ENCODE measurements at regions not wholly inside any gene's neighbourhood (a gene's known extent, or its start where the extent isn't known, plus 50 kb on each side); places are given as distances from the start of the nearest gene placed in this dataset.
"Not testable (repeated sequence)": the region's sequence is repeated elsewhere in the genome, so short reads cannot be mapped to it uniquely, and the experiment has no call there.

DNA sequence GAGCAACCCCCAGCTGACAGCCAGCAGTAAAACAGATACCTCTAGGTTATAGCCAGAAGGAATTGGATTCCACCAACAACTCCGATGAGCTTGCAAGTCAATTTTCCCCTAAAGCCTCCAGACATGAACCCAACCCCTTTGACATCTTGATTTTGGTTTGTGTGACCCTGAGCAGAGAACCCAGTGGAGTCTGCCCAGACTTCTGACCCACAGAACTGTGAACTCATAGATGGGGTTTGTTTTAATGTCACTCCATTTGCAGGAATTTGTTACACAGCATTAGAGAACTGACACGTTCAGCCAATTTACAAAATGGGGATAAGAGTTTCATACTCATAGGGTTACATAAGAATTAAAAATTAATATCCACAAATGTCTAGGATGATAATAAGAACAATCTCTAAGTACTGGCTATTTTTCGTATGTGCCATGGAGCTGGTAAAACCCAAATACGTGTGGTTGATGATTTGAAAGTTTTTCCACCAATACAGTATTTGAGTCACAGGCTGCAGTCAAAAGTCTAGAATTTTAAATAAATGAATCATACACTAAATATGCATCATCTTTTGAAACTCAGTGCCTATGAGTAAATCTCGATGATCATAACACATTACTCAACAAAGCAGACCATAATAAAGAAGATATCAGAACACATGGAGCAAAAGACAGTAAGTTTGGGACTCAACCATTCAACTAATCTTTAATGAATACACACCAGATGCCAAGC is 380.0 kb downstream of the ANAPC1 start:
- DNase-seq (ENCODE audit: low read depth), result not testable (repeated sequence)

DNA sequence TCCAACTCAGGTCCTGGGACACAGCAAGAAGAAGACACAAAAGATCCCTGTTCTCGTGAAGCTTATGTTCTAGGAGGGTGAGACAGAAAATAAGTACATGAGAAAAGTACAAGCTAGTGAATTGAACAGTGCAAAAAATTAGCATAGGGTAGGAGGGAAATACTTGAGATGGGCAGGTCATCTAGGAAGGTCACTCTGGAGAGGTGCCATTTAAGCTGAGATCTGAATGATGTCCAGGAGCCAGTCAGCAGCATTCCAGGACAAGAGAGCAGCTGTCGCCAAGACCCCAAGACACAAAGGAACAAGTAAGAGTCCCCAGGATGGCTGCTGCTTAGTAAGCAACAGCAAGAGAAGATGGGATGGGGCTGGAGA is 379.4 kb downstream of the ANAPC1 start:
- not testable (repeated sequence) for DNase-seq (ENCODE audit: low read depth)

DNA sequence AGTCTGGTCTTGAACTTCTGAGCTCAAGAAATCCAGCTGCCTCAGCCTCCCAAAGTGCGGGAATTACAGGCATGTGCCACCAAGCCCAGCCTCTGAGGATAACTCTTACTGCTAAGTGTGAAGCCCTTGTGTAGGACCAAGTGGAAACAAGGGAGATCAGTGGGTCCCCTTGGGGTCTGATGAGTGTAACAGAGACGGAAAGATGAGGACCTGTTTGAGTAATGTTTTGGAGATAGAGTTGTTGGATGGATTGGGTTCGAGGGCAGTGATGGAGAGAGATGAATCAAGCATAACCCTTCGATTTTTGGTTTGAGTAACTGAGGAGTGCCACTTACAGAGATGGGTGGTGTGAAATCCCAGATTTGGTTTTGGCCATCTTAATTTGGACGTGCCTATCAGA is 378.7 kb downstream of the ANAPC1 start:
- DNase-seq (ENCODE audit: low read depth), result not testable (repeated sequence)

DNA sequence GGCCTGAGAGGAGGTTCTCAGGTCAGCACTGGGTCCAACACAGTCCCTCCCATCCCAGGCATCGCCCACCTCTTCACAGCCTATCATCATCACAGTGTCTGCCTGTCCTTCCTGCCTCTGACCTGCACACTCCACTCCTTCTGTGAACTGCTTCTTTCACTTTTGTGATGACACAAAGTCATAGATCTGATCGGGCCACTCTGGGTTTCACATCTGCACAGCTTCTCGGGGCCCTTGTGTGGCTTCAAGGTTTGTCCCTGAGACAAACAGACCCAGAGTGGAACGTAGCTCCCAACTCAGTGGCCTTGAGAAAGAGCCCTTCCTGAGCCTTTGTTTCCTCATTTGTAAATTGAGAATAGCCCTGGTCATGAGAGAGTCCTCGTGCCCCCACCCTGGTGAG is 377.1 kb downstream of the ANAPC1 start:
- not testable (repeated sequence) for DNase-seq (ENCODE audit: low read depth)

DNA sequence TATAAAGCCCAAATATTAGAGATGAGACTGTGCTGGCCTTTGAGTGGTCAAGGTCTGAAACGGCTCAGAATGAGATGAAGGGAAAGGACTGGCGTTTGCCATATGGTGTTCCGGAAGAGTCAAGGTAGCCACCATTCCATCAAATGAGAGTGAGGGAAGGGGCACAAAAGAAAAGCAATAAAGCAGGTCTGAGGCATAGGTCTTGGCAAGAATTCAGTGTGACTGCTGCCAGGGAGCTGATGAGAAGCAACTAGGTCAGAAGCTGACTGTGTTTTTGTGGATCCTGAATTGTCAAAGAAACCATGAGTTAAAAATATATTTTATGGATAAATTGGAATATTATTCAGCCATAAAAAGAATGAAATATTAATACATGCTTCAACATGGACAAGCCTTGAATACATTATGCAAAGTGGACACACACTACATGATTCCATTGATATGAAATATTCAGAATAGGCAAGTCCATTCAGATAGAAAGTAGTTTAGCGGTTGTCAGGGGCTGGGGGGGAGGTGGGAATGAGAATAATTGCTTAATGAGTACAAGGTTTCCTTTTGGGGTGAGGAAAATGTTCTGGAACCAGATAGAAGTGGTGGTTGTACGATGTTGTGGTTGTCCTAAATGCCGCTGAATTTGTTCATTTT is 374.6 kb downstream of the ANAPC1 start:
- DNase-seq (ENCODE audit: low read depth), result not testable (repeated sequence)

DNA sequence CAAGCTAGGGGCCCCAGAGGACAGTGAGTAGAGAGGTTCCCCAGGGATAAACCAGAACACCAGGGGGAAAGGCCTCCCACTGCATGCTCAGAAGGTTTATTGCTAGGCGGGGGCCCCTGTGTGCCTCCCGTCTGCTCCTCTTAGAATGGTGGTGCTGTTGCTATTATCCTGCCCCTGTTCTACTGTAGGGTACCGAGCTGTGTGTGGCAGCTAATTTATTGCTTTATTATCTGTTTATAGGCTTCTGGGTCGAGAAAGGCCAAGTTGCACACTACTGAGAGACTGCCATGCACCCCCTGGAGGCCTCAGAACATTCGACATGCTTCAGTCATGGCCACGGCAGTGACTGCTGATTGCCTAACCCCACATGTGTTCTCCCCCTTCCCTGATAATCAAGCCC is 373.6 kb downstream of the ANAPC1 start:
- DNase-seq (ENCODE audit: low read depth), result not testable (repeated sequence)

DNA sequence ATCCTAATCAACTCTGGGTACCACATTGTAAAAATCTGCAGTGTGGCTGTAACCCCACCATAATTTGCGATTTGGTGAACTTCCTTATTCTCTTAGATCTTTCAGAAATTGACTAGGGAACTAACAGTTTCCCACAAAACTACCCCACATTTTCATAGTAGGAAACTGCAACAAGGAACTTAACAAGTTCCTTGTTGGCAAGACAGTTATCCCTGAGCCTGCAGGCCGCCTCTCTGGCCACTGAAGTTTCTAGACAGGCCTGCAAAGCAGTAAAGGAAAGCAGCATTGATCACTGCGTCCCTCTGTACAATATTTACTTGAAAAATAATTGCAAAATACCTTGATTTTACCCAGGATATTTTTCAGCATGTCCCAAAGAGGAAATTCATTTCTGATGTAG is 372.9 kb downstream of the ANAPC1 start:
- DNase-seq (ENCODE audit: low read depth), result not testable (repeated sequence)

DNA sequence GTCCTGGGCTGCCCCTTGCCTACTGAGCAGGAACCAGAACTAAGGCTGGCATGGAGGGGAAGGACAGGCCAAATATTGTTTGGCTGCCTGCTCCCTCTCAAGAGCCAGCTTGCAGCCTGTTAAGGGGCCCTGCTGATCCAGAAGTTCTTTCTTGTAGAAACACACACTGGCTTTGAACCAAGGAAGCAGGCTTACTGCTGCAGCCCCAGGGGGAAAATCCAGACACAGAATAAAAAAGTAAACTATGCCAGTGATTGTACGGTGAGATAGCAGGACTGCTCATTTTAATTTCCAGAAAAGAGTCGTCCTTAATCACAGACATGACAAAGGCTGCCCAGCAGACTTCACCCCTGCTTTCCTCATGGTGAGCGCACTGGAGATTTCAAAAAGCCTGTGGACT is 371.6 kb downstream of the ANAPC1 start:
- not testable (repeated sequence) for DNase-seq (ENCODE audit: low read depth)

DNA sequence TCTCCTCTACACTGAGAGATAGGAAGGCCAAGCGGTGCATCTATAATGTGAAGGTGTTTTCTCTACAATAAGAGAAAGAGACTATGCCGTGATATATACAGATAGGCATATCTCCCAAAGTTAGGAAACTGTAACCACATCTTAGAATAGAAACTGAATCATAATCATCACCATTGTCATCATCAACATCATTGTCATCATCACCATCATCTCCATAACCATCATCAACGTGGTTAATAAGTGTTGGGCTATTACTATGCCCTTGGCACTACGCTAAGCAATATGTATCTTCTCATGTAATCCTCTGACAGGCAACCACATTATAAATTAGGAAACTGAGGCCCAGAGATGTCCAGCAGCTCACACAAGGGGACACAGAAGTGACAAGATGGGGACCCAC is 369.9 kb downstream of the ANAPC1 start:
- not testable (repeated sequence) for DNase-seq (ENCODE audit: low read depth)

DNA sequence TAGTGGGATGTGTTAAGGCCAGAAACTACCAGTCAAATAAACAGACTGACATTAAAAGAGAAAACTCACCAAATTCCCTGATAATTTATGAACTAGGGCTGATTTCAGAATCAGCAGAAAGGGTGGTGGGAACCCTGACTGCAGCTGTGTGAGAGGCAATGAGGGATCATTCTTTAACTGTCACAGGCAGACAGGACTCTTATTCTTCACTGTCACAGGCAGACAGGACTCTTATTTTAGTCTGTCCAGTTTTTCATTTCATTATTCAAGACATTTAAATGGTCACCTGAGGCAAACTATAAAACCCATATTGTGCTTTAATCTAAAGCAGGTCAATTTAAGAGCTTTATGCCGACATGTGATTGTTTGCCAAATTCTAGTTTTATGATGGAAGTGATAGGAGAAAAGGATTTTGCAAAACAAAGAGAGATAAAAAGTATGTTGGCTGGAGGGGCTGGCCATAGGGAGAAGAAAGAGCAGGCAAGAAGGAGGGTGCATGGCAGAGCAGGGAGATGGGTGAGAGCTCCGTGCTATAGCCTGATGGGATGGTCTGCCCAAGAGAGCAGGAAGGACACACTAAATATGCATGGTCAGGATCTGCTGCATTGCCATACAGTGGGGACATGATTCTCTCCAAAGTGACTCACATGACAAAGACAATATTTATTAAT is 366.8 kb downstream of the ANAPC1 start:
- DNase-seq (ENCODE audit: low read depth), result not testable (repeated sequence)

DNA sequence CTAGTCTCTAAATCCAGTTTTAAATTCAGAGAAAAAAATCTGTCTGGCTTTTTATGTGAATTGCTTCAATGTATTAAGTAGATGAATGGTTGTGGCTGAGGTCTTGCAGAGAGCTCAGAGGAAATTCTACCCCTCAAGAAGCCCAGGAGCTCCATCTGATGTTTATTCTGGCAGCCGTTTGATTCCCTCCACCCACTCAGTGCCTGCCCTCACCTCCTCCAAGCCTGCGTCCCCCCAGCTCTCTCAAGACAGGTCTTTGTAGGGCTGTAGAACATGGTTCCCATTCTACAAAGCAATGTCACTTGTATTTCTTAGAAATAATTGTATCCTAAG is 366.3 kb downstream of the ANAPC1 start:
- DNase-seq (ENCODE audit: low read depth), result not testable (repeated sequence)

DNA sequence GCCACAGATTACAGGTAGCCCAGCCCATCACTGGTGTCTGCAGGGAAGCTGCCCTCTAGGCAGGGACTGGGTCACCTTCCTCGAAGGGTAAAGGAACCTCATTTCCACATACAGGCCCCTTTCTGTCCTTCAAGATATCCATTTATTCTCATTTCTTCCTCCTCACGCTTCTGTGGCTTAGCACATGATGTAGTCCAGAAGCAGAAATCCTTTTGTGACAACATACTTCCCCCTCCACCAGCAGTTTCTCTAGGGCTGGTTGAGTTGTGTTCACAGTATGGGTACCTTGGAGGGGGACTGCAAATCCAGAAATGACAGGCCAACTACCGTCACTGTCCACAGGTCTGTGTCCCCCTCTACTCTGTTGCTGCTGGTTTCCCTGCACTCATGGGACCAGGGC is 364.9 kb downstream of the ANAPC1 start:
- DNase-seq (ENCODE audit: low read depth), result no peak

DNA sequence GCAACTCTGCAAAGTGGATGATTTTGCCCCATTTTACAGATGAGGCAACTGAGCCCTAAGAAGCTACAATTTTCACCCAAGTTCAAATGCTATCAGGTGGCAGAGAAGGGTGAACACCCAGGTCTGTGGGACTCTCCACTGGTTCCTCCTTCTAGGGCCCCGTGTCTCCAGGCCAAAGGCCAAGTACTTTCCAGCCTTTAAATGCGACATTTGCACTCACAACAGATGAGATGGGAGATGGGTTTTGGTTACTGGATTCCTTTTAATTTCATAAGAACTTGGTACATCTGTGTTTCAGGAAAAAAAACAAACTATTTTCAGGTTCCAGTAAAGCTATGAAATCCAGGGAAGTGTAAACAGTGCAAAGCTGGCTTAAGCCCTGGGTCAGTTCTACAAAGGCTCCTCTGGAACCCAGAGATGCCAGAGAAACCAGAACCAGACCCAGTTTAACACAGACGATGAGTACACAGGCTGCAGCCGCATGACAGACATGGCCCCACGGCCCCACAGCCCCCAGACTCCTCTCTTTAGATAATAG is 361.7 kb downstream of the ANAPC1 start:
- DNase-seq (ENCODE audit: low read depth), result no peak

DNA sequence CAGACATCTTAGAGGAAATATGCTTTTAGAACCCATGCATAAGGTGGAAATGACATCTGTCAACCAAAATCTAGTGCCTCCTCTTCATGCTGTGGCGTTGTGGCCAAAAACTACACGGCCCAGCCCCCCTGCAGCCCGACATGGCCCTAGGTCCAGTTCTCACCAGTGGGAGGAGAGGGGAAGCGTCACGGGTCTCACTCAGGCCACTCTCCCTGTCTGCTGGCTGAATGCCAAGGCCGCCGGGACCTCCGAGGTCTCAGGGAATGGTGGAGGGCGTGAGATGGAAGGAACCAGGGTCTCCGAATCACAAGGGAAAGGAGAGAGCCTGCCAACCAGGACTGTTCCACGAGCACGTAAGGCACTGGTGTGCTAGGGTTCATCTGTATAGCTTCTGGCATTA is 361.0 kb downstream of the ANAPC1 start:
- no peak for DNase-seq (ENCODE audit: low read depth)

DNA sequence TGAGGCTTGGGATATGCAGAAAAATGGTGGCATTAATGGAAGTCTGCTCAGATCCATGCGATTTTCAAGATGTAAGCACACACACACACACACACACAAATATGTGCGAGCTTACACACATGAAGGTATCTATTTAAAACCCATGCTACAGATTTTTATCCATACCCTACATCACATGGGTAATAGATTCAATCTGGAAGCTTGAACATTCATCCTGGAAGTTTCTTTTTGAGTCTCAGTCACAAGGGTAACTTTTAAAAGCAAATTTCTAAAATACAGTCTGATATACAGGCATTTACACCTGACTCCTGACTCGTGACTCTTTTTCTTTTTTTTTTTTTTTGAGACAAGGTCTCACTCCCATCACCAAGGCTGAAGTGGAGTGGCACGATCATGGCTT is 359.0 kb downstream of the ANAPC1 start:
- DNase-seq (ENCODE audit: low read depth), result not testable (repeated sequence)

DNA sequence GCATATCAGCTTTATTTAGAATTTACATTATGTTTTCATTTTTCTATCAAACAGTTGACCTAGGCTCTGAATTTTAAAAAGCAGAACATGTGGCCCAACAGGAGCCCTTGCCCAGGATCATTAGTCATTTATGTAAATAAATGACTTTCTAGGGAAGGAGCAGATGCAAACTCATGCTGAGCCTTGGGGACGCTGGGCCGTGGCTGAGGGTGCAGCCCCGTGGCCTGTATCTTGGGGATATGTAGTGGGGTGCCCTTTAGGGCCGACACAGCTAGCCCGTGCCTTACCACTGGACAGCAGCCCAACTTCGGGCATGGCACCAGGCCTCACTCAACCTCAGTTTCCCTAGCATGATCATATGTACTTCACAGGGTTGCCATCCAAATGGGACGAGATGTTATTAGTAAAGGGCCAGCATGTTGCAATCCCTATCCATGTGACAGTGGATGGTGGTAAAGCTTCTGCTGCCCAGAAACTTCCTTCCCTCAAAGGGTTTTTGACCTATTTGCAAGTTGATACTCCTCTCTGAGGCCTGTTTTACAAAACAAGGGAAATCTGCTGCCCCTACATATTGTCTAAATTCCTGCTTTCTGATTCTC is 357.9 kb downstream of the ANAPC1 start:
- not testable (repeated sequence) for DNase-seq (ENCODE audit: low read depth)

DNA sequence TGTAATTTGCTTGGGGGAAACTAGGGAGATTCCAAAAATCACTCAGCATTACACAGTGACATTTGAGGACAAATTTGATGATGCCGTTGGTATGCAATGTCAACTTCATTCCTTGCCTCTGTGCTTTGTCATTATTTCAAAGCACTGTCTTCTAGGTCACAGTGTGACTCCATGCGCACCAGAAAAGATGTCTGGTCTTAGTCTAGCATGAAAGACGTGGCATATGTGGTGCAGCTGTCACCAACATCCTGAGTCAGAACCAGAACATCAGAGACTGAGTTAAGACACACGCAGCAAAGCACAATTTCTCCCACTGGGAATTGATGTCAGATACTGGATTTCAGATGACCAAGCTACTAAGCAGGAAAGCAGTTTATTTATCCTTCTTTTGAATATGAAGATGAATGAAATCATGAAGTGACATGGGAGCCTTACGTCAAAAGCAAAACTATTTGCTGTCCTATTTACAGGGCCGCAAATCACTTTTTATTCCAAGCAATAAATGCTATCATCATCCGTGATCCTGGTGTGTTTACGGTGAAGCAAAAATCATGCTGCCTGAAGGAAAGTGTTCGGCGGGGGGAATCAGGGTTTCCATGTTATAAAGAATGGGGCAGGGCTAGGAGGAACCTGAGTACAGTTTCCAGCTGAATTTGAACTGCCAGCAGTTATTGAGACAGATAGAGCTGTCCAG is 356.1 kb downstream of the ANAPC1 start:
- DNase-seq (ENCODE audit: low read depth), result not testable (repeated sequence)

DNA sequence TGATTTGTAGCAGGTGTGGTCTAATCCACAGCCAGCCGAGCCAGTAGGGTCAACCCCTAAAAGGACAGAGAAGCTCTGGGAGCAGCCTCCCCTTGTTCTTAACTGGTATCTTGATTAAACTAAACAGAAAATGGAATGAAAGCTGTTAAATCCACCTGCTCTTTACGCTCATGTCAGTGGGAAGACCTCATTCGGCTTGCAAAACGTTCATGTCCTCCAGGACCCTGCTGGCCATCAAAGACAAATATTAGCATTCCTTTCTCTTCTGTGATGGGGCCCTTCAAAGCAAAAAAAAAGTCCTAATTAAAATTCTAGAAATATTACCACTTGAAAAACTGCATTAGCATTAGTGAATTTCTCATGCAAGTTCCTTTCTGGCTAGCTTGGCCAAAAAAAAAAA is 355.0 kb downstream of the ANAPC1 start:
- DNase-seq (ENCODE audit: low read depth), result not testable (repeated sequence)

DNA sequence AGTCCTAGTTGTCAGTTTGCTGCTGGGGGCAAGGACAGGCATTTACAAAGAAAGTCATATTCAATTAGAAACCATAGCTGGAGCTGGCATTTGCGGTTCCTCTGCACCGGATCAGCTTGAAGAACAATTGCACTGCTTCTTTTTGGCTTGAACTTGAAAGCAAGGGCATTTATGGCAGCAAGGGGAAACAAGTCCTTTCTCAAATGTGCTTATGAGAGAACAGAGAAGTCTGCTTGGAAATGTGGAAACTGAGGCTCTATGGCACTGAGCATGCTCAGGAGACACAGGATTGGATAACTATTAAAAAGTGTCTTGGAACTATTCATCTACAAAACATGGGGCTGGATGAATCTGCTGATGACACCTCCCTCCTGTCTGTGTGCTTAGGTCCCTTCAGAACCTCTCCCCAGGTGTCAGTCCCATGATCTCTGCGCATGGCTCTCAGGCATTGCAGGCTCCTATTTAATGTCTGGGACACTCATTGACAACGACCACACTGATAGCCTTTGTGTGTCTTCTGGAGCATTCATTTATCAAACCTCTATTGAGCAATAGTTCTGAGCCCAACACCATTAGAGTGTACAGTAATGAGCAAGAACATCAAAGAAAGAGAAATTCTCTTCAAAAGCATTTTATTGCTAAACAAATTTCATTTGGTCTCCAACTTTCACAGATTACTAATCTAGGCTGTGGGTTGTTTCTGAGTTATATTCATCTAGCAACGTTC is 353.6 kb downstream of the ANAPC1 start:
- DNase-seq (ENCODE audit: low read depth), result not testable (repeated sequence)

DNA sequence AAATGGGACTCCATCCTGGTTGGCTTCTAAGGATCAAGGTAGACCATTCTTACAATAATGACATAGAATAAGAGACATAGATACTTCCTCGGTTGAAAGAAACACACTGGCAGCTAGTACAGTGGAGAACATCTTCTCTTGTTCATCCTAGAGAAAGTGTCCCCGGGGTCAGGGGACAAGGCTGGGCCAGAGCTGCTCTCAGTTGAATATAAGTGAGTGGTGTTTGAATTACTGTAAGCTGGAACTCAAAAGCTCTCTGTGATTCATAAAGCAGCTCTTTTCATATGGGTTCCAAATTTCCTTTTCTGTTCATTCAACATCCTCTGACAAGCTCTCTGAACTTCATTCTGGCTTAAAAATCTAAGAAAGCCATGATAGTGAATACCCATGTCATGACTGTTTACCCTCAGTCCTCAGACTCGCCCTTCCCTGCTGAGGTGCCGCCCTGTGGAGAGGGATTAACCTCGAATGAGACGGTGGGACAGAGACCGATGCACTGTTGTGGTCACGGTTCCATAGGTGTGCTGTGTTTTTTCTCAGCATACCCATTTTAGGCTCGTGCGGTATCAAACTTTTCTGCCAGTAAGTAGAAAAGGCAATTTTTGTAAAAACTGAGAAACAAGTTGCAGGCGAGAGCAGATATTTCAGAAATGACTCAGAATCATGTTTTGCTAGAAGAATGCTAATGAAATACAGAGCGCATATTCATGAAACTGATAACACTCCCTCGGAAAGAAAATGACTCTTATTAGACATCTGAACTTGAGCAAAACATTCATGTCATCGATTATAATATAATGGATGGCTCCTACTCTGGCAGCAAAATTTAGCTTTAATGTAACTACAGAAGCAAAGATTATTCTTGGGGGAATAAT is 351.1 kb downstream of the ANAPC1 start:
- not testable (repeated sequence) for DNase-seq (ENCODE audit: low read depth)
